ENCODE measurements at regions not wholly inside any gene's neighbourhood (a gene's known extent, or its start where the extent isn't known, plus 50 kb on each side); places are given as distances from the start of the nearest gene placed in this dataset.

DNA sequence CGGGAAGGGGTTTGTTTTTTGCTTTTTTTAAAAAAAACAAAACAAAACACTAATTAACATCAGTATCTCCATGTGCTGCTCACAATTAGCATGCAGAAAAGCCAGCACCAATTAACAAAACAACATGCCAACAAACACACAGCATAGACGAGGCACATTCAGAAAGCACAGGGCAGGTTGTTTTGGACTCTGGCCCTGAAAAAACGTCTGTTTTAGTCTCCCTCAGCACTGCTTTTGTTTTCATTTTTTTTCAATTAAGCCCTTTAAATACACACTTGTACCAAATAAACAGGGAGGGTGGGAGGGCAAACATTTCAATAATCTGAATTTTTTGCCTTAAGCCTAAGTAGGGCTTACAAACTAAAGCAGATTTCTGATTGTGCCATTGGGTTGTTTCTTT, 309.6 kb downstream of the DTWD2 start:
- Histone ChIP-seq H3K27me3 (no peaks in the 10 kb centered on the region), H3K9me3 (no peaks in the 10 kb centered on the region), H3K36me3 (no peaks in the 10 kb centered on the region), H3K4me3 (no peak overlapping the region), H3K27ac (no peak overlapping the region), H3K4me1 (no peaks in the 10 kb centered on the region)
- intact Hi-C loops (cut with DNase I) = no loop called here
- no peak for DNase-seq (ENCODE audit: extremely low spot score in 2 of 2)
- TF ChIP-seq, protein P1, sequence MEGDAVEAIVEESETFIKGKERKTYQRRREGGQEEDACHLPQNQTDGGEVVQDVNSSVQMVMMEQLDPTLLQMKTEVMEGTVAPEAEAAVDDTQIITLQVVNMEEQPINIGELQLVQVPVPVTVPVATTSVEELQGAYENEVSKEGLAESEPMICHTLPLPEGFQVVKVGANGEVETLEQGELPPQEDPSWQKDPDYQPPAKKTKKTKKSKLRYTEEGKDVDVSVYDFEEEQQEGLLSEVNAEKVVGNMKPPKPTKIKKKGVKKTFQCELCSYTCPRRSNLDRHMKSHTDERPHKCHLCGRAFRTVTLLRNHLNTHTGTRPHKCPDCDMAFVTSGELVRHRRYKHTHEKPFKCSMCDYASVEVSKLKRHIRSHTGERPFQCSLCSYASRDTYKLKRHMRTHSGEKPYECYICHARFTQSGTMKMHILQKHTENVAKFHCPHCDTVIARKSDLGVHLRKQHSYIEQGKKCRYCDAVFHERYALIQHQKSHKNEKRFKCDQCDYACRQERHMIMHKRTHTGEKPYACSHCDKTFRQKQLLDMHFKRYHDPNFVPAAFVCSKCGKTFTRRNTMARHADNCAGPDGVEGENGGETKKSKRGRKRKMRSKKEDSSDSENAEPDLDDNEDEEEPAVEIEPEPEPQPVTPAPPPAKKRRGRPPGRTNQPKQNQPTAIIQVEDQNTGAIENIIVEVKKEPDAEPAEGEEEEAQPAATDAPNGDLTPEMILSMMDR (IDR thresholded peaks at IDR 0.05) = no peak
- TF ChIP-seq POLR2AphosphoS5 (IDR thresholded peaks at IDR 0.05; ENCODE audit: insufficient read depth in 1 of 2, low read depth in 1 of 2) = no peak
- TF ChIP-seq POLR2A (IDR thresholded peaks at IDR 0.05) = no peak

DNA sequence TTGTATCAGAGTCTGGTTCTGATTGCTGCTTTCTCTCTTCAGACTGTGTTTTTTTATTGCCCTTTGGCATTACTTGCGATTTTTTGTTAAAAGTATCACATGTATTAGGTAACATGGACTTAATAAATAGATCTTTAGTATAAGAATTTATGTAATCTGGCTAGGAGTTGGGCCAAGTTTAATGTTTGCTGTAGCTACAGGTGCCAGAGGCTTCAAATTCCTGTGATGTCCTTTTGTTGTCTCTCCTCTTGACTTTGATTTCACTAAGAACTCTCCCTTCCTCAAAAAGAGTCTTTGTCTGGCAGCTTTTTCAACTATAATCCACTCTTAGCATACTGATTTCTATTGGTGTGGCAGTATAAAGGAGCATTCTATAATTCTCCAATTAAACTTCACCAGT, 313.1 kb downstream of the DTWD2 start:
- intact Hi-C loops (cut with DNase I) = no loop called here
- H3K36me3 ChIP-seq = no peaks in the 10 kb centered on the region
- no peaks in the 10 kb centered on the region for H3K27me3 ChIP-seq
- TF ChIP-seq POLR2A (IDR thresholded peaks at IDR 0.05) (no peak), POLR2AphosphoS5 (IDR thresholded peaks at IDR 0.05; ENCODE audit: insufficient read depth in 1 of 2, low read depth in 1 of 2) (no peak)
- TF ChIP-seq, protein P1 (IDR thresholded peaks at IDR 0.05) = no peak
- no peak for DNase-seq (ENCODE audit: extremely low spot score in 2 of 2)
- H3K27ac ChIP-seq = no peak overlapping the region
- H3K4me3 ChIP-seq = no peak overlapping the region
- H3K4me1 ChIP-seq = no peaks in the 10 kb centered on the region
- H3K9me3 ChIP-seq = no peaks in the 10 kb centered on the region

DNA sequence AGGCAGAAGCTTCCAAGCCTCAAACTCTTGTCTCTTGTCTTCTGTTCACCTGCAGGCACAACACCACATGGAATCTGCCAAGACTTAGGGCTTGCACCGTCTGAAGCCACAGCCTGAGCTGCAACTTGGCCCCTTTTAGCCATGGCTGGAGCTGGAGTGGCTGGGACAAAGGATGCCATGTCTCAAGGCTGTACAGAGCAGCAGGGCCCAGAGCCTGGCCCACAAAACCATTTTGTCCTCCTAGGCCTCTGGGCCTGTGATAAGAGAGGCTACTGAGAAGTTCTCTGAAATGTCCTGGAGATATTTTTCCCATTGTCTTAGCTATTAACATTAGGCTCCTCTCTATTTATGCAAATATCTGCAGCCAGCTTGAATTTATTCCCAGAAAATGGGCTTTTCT, 330.8 kb downstream of the DTWD2 start:
- Histone ChIP-seq H3K9me3 (no peaks in the 10 kb centered on the region), H3K27me3 (no peaks in the 10 kb centered on the region), H3K4me1 (no peaks in the 10 kb centered on the region), H3K27ac (no peak overlapping the region), H3K36me3 (no peaks in the 10 kb centered on the region), H3K4me3 (no peak overlapping the region)
- no peak for DNase-seq (ENCODE audit: extremely low spot score in 2 of 2)
- TF ChIP-seq POLR2A (IDR thresholded peaks at IDR 0.05) (no peak), POLR2AphosphoS5 (IDR thresholded peaks at IDR 0.05; ENCODE audit: insufficient read depth in 1 of 2, low read depth in 1 of 2) (no peak)
- TF ChIP-seq, protein P1 (IDR thresholded peaks at IDR 0.05) = no peak
- intact Hi-C loops (cut with DNase I) = no loop called here

DNA sequence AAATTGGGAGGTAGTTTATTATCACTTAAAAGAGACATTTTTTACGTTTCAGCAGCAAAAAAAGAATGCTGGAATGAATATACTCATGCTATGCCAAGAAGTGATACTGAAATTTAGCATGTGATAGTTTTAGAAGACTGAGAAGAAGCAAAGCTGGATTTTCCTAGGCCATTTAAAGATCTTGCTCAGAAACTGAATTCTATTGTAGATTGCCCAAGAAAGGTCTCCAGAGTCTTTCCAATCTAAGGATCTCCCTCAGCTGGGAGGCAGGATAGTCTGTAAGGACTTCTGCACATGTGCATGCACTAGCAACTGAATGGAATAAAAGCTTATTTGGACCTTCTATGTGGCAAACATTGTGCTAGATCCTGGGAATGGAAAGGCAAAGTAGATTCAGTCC, 334.5 kb downstream of the DTWD2 start:
- Histone ChIP-seq H3K4me3 (no peak overlapping the region), H3K9me3 (no peaks in the 10 kb centered on the region), H3K27me3 (no peaks in the 10 kb centered on the region), H3K4me1 (no peaks in the 10 kb centered on the region), H3K36me3 (no peaks in the 10 kb centered on the region), H3K27ac (no peak overlapping the region)
- no peak for DNase-seq (ENCODE audit: extremely low spot score in 2 of 2)
- TF ChIP-seq POLR2A (IDR thresholded peaks at IDR 0.05) (no peak), POLR2AphosphoS5 (IDR thresholded peaks at IDR 0.05; ENCODE audit: insufficient read depth in 1 of 2, low read depth in 1 of 2) (no peak)
- TF ChIP-seq, protein P1 (IDR thresholded peaks at IDR 0.05) = no peak
- intact Hi-C loops (cut with DNase I) = no loop called here

DNA sequence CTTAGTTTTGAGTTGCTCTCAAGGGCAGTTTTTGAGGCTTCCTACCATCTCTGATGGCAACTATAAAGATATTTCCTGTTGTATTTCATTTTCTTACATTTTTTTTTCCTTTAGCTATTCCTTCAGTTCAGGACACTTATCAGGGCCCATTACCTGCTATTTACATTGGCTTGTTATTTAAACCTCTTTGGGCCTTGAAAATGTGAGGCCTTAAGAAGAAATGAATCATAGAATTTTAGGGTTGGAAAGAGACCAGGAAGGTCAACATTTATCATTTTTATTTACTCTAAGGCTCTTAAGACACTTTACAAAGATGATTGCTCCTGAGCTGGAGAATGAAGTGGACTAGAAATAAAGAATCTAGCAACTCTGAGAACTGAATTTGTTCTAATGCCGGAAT, 335.2 kb downstream of the DTWD2 start:
- Histone ChIP-seq H3K27me3 (no peaks in the 10 kb centered on the region), H3K9me3 (no peaks in the 10 kb centered on the region), H3K4me3 (no peak overlapping the region), H3K36me3 (no peaks in the 10 kb centered on the region), H3K27ac (no peak overlapping the region), H3K4me1 (no peaks in the 10 kb centered on the region)
- DNase-seq (ENCODE audit: extremely low spot score in 2 of 2) = no peak
- TF ChIP-seq POLR2AphosphoS5 (IDR thresholded peaks at IDR 0.05; ENCODE audit: insufficient read depth in 1 of 2, low read depth in 1 of 2) = no peak
- TF ChIP-seq, protein P1 (IDR thresholded peaks at IDR 0.05) = no peak
- TF ChIP-seq POLR2A (IDR thresholded peaks at IDR 0.05) = no peak
- intact Hi-C loops (cut with DNase I) = no loop called here

All from vagina (tissue), 2 donors.